ENCODE measurements at regions not wholly inside any gene's neighbourhood (a gene's known extent, or its start where the extent isn't known, plus 50 kb on each side); places are given as distances from the start of the nearest gene placed in this dataset.

GRCh38 chr2:67242456-67242855 lies 154.7 kb upstream of the ETAA1 start (continued):
- no peak for TF ChIP-seq CEBPZ (IDR thresholded peaks at IDR 0.05; ENCODE audit: low read depth, low read length)
- no peak for TF ChIP-seq PAX8 (IDR thresholded peaks at IDR 0.05)
- TF ChIP-seq EED (IDR thresholded peaks at IDR 0.05; ENCODE audit: low read depth) = no peak
- no peak for TF ChIP-seq NFYB (IDR thresholded peaks at IDR 0.05; ENCODE audit: insufficient read depth, low read depth, low read length)

- H2AFZ ChIP-seq (ENCODE audit: control insufficient read depth, low read depth, low read length) = no peak overlapping the region
- ChIA-PET CTCF (no interaction called here), POLR2A (no interaction called here), RAD21 (ENCODE audit: unreplicated experiment) (no interaction called here), SMC1A (ENCODE audit: uncharacterized antibody, unreplicated experiment) (no interaction called here)
- DNase-seq (ENCODE audit: low read depth, low spot score) (no peak), FAIRE-seq (no peak), ATAC-seq (no peak)
- no peaks in the 10 kb centered on the region for H4K20me1 ChIP-seq (ENCODE audit: control insufficient read depth, insufficient read depth)
- no peaks in the 10 kb centered on the region for H3K27me3 ChIP-seq (replicated peaks in 1 of 2; ENCODE audit: control insufficient read depth in 2 of 2, insufficient read depth in 2 of 2, low read length in 1 of 2)
- TF ChIP-seq SP1 (IDR thresholded peaks at IDR 0.05; ENCODE audit: low read depth, low read length) (no peak), RELB (IDR thresholded peaks at IDR 0.05; ENCODE audit: low read depth) (no peak), POU2F2 (IDR thresholded peaks at IDR 0.05; ENCODE audit: borderline replicate concordance, low read depth, low read length) (no peak), MEF2A (IDR thresholded peaks at IDR 0.05; ENCODE audit: insufficient read depth, low read depth, low read length) (no peak), ZNF24 (IDR thresholded peaks at IDR 0.05) (no peak), HCFC1 (IDR thresholded peaks at IDR 0.05; ENCODE audit: low read length) (no peak), MLLT1 (IDR thresholded peaks at IDR 0.05) (no peak), SUZ12 (IDR thresholded peaks at IDR 0.05; ENCODE audit: unreplicated experiment) (no peak), TBL1XR1 (IDR thresholded peaks at IDR 0.05; ENCODE audit: low read depth, low read length) (no peak)
- BruUV-seq (replicated peaks) = no TSS peak
- intact Hi-C loops (cut with micrococcal nuclease; ENCODE audit: unreplicated experiment) = no loop called here
- no peak overlapping the region for H3K4me3 ChIP-seq
- no peaks in the 10 kb centered on the region for H3K79me2 ChIP-seq (ENCODE audit: control insufficient read depth, insufficient read depth, low read length)
- no peaks in the 10 kb centered on the region for H3K9me3 ChIP-seq (replicated peaks; ENCODE audit: control insufficient read depth, insufficient read depth, low read length)
- H3K36me3 ChIP-seq (ENCODE audit: control insufficient read depth in 2 of 2, insufficient read depth in 2 of 2, low read length in 1 of 2) = no peaks in the 10 kb centered on the region
- no peak overlapping the region for H3K4me2 ChIP-seq (ENCODE audit: control insufficient read depth, insufficient read depth)
- H3K27ac ChIP-seq (ENCODE audit: control insufficient read depth, insufficient read depth) = no peak overlapping the region
- 64% methylated on average over 2 of the region's 2 CpGs for WGBS (ENCODE audit: insufficient coverage, insufficient replicate concordance, low lambda C conversion rate, missing lambda C conversion rate)
- no peak overlapping the region for H3K9ac ChIP-seq (ENCODE audit: control insufficient read depth, insufficient read depth, low read length)
- no peaks in the 10 kb centered on the region for H3K4me1 ChIP-seq (ENCODE audit: control insufficient read depth, insufficient read depth, low read length)
- in situ Hi-C loops (cut with MboI) = no loop called here
Observed at GRCh38 chr2:67243919-67244318, 153.2 kb upstream of the ETAA1 start.

All from GM12878 (cell line).